Stimulated activated CD4-positive, alpha-beta T cell treated with anti-CD3 and anti-CD28 coated beads, Interleukin-4, amount 100 ng/mL, for 4 hours (primary cell): ENCODE measurements at regions not wholly inside any gene's neighbourhood (a gene's known extent, or its start where the extent isn't known, plus 50 kb on each side); places are given as distances from the start of the nearest gene placed in this dataset.
"Not testable (repeated sequence)": the region's sequence is repeated elsewhere in the genome, so short reads cannot be mapped to it uniquely, and the experiment has no call there.

Experiments used
- DNase-seq, 2 experiments: peaks; one replicate each; pipeline ENCODE4 v3.0.0-alpha.2; 2020

GRCh38 chr10:78442836-78443550 lies 409.3 kb downstream of the RPS24 start:
- no peak for DNase-seq

- DNase-seq = no peak
Measured at GRCh38 chr10:78443900-78444571, 410.4 kb downstream of the RPS24 start.

DNA sequence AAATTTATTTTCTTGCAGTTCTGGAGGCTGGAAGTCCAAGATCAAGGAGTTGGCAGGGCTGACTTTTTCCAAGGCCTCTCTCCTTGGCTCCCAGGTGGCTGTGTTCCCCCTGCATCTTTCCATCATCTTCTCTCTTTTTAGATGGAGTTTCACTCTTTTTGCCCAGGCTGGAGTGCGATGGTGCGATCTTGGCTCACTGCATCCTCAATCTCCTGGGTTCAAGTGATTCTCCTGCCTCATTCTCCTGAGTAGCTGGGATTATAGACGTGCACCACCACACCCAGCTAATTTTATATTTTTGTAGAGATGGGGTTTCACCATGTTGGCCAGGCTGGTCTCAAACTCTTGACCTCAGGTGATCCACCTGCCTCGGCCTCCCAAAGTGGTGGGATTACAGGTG lies 411.1 kb downstream of the RPS24 start:
- DNase-seq = not testable (repeated sequence)

GRCh38 chr10:78445308-78445707 lies 411.6 kb downstream of the RPS24 start:
- DNase-seq = no peak

DNA sequence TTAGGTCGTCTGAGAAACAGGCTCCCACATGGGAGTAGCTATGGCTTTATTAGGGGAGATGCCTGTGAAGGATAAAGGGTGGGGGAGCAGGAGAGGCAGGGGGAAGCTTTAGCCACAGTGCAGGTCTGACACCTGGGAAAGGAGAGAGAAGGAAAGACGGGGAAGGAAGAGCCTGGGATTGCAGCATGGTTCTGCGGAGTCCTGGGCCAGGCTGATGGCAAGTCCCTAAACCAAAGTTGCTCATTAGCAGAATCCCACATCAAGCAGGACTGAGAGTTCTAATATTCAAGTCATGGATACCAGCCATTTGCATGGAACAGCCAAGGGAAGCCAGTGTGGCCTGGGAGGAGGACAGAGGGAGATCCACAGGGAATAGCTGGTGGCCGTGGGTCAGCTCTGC lies 414.8 kb downstream of the RPS24 start:
- DNase-seq = no peak

- no peak for DNase-seq
Measured at GRCh38 chr10:78448994-78449418, 415.3 kb downstream of the RPS24 start.

DNA sequence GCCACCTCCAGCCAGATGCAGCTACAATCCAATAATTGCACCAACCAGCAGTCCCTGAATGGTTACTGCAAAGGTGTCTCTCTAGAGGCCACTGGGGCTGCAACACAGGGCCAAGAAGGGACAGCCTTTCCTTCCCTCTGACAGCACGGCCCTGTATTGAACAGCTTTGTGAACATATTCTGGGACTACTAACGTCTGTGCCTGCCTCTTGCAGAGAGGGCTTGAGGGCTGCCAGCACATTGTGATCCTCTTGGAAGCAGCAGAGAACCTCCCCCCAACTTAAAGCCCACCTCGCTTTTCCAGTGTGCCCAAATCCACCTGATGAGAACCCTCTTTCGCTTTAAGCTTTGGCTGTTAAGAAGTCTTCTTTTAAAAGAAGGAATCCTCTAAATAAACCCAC lies 415.9 kb downstream of the RPS24 start:
- no peak for DNase-seq

- no peak for DNase-seq
Measured at GRCh38 chr10:78450239-78450638, 416.6 kb downstream of the RPS24 start.

DNA sequence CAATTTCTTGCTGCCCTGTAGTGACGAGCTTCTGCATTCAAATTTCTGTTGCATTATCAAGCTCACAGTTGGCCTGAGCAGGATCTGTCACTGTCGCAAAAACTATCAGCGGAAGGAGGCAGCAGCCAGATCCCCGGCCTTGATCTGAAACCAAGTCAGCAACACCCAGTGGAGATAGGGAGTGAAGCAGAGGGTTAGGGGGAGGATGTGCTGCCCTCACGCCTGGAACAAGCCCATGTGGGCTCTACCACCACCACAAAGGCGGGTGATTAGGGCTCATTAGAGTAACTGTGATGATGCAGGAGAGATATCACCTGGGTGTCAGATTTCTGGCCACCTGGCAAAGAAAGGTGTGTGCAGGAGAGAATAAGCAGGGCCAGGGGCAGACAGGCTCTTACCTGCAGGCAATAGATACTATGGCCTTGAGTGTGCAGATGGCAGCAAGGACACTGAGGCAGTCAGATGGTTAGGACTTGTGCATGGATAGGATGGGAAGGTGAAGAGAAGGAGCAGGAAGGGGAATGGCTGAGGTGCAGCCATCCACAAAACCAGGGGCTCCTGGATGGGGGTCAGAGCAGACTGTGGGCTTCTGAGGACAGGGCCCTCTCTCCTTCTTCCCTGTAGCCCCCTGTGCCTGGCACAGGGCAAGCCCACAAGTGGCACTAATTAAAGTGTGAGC lies 417.3 kb downstream of the RPS24 start:
- DNase-seq = no peak

- DNase-seq = no peak
Measured at GRCh38 chr10:78451592-78451991, 417.9 kb downstream of the RPS24 start.

- no peak for DNase-seq
Measured at GRCh38 chr10:78454123-78454645, 420.5 kb downstream of the RPS24 start.

- DNase-seq = no peak
Measured at GRCh38 chr10:78455236-78455635, 421.6 kb downstream of the RPS24 start.

DNA sequence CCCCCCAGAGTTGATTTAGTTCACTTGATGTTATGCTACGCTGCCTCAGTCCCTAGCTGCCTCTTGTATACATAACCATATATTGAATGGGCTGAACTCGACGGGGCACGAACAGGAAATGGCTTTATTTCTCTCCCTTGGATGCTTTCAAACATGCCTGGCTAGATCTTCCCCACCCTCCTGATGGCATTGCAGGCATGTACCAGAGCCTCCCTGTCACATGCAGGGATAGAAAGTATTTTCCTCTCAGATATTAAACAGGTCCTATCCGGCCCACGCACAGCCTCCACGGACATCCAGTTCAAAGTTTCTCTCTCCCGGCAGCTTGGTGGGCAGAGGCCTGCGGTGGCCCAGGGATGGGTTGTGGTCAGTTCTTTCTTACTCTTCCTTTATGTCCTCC lies 422.1 kb downstream of the RPS24 start:
- no peak for DNase-seq

GRCh38 chr10:78456649-78457400 lies 423.2 kb downstream of the RPS24 start:
- no peak for DNase-seq

DNA sequence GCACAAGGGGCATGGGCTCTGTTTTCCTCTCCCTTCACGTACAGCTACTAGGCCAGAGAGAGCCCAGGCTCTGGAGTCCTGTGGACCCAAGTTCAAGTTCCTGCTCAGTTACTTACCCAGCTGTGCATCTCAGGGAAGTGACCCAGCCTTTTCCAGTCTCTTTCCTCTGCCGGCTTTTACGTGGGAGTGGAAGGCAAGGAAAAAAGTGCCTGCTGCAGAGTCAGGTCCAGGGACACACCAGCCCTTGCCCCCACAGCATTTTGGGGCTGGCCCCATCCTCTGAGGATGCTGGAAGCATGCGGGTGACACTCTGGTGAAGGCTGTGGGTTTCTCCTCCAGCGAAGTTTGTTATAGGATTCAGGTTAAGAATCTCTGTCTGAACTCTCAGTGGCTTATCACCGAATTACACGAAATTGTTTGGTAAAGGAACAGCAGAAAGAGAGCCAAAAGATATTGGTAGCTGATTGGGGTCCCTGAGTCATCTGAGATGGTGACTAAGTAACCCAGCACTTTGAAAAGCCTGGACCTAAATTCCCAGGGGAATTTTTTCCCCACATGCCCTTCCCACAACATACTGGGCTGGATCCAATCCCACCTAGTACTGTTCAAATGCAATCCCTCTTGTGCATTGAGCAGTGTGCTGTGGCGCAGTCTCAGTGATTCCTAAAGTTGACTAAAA lies 424.3 kb downstream of the RPS24 start:
- no peak for DNase-seq

- DNase-seq = no peak
Measured at GRCh38 chr10:78458983-78459638, 425.4 kb downstream of the RPS24 start.

DNA sequence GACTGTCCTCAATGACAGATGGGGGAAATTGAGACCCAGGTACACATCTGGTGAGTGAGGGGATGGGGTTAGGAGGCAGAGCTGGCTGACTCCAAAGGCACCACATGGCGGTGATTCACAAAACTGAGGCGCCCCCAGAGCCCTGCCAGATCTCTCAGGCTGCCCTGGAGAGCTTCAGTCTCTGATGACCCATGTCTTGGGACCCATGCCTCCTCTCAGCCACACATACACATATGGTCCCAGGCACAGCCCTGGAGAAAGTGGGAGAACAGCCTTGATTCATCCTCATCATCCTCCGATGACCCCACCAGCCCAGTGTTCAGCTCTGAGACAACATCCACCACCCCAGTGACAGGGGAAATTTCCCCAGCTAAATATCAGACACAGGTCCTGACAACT lies 426.0 kb downstream of the RPS24 start:
- DNase-seq = no peak

GRCh38 chr10:78460204-78460603 lies 426.5 kb downstream of the RPS24 start:
- no peak for DNase-seq

DNA sequence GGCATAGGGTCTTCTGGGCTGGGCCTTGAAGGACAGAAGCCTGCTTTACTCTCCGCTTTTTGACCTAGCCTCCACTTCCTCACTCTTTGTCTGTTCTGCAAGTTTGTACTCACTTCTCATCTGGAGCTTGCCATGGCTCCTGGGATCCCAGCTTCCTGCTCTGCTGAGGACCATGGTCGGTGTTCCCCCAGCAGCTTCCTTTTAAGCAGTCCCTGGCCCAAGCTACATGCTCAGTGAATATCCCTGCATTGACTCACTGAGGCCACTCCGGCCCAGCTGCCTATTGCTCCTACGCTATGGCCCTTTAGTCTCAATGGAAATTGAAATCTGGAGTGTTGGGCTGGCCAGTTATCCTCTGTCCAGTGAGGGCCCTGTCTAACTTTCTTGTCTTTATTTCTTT lies 427.7 kb downstream of the RPS24 start:
- no peak for DNase-seq

DNA sequence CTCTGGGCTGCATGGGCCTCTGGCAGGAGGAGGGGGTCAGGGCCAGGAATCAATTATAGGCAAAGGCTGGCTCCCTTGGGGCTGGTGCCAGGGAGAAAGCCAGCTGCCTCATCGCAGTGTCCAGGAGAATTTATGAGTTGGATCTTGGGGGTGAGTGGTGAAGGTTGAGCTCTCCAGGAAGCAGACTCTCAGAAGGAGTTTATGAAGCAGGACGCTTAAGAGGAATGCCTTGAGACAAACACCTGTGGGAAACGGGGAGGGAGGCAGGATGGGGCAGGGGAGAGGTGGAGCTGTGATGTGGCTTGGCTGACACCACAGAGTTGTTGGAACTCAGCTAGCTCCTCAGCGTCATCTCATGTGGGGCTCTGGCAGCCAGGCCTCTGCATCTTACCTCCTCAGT lies 428.5 kb downstream of the RPS24 start:
- DNase-seq = no peak

DNA sequence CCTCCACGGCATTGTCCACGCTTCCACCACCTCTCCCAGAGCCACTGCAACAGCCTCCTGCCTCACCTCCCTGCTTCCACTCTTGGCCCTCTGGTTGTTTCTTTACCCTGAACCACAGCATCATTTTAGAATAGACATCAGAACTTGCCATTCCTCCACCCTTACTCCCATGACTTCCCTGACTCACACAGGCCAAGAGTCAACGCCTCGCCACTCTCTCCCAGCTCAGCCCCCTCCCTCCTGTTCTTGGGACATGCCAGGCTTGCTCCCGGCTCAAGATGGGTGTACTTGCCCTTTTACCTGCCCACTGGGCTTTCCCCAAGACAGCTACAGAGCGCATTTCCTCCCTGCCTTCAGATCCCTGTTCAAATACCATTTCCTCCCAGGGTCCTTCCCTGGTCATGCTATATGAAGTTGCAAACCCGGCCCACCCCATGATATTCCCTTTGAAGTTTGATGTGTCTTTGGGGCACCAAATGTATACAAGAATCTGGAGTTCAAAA lies 429.1 kb downstream of the RPS24 start:
- no peak for DNase-seq
